Transverse colon (tissue), 4 donors: ENCODE measurements at regions not wholly inside any gene's neighbourhood (a gene's known extent, or its start where the extent isn't known, plus 50 kb on each side); places are given as distances from the start of the nearest gene placed in this dataset.

ENCODE experiments used
- EP300 ChIP-seq: sonication (generic); formaldehyde crosslinking; IDR thresholded peaks from one replicate; pipeline ENCODE4 v1.6.1; 2017; ENCODE audit warnings: antibody characterized with exemption, low read depth
- POLR2A ChIP-seq: fragments of 450-650 bp; IDR thresholded peaks from one replicate; pipeline ENCODE4 v1.6.1; 2016; ENCODE audit warnings: antibody characterized with exemption, mild to moderate bottlenecking, moderate library complexity
- POLR2AphosphoS5 ChIP-seq, 3 donors: sonication (generic); formaldehyde crosslinking; IDR thresholded peaks; one replicate each; pipeline ENCODE4 v1.6.1; 2016; ENCODE audit warnings: antibody characterized with exemption in 3 of 3
- TF ChIP-seq, protein P1 (sequence below), 5 experiments: fragments of 200-600 bp in 3 of 5; fragments of 450-650 bp in 2 of 5; sonication (generic) in 3 of 5; IDR thresholded peaks; 1 replicate in 2 of 5; 2 replicates in 3 of 5; pipeline ENCODE4 v1.5.1; 2016 to 2017; ENCODE audit warnings: antibody characterized with exemption in 5 of 5, inconsistent platforms in 3 of 5, mild to moderate bottlenecking in 2 of 5, moderate library complexity in 1 of 5

- TF ChIP-seq POLR2A (no peak), POLR2AphosphoS5 (IDR thresholded peaks at IDR 0.05) (no peak), EP300 (no peak)
- TF ChIP-seq, protein P1, sequence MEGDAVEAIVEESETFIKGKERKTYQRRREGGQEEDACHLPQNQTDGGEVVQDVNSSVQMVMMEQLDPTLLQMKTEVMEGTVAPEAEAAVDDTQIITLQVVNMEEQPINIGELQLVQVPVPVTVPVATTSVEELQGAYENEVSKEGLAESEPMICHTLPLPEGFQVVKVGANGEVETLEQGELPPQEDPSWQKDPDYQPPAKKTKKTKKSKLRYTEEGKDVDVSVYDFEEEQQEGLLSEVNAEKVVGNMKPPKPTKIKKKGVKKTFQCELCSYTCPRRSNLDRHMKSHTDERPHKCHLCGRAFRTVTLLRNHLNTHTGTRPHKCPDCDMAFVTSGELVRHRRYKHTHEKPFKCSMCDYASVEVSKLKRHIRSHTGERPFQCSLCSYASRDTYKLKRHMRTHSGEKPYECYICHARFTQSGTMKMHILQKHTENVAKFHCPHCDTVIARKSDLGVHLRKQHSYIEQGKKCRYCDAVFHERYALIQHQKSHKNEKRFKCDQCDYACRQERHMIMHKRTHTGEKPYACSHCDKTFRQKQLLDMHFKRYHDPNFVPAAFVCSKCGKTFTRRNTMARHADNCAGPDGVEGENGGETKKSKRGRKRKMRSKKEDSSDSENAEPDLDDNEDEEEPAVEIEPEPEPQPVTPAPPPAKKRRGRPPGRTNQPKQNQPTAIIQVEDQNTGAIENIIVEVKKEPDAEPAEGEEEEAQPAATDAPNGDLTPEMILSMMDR (IDR thresholded peaks at IDR 0.05), result no peak
Observed at GRCh38 chr14:98701377-98701776, 570.6 kb downstream of the BCL11B start.
